WTC11 (cell line): ENCODE measurements at regions not wholly inside any gene's neighbourhood (a gene's known extent, or its start where the extent isn't known, plus 50 kb on each side); places are given as distances from the start of the nearest gene placed in this dataset.

Source experiments
- CBFB ChIP-seq: sonication (generic); formaldehyde crosslinking; IDR thresholded peaks from 2 replicates; pipeline ENCODE4 v1.8.1; 2022; ENCODE audit warnings: mild to moderate bottlenecking, low read depth, missing genetic modification reagents
- CREM ChIP-seq: sonication (generic); formaldehyde crosslinking; IDR thresholded peaks from 2 replicates; pipeline ENCODE4 v1.8.1; 2022; ENCODE audit warnings: mild to moderate bottlenecking, missing genetic modification reagents, moderate library complexity
- CTCF ChIP-seq: fragments of 200-600 bp; IDR thresholded peaks from 2 replicates; pipeline ENCODE4 v1.8.0; 2022; ENCODE audit warnings: antibody characterized with exemption
- ELF4 ChIP-seq: sonication (generic); formaldehyde crosslinking; IDR thresholded peaks from 2 replicates; pipeline ENCODE4 v1.8.1; 2022; ENCODE audit warnings: low read depth, mild to moderate bottlenecking, moderate library complexity, missing genetic modification reagents
- NFE2L1 ChIP-seq: sonication (generic); formaldehyde crosslinking; IDR thresholded peaks from 2 replicates; pipeline ENCODE4 v1.8.1; 2023; ENCODE audit warnings: missing genetic modification reagents
- RORB ChIP-seq: fragments of 250-450 bp; sonication (Bioruptor Pico); IDR thresholded peaks from 2 replicates; pipeline ENCODE4 v1.9.0; 2021; ENCODE audit warnings: mild to moderate bottlenecking
- TCF7 ChIP-seq: sonication (generic); formaldehyde crosslinking; IDR thresholded peaks from 2 replicates; pipeline ENCODE4 v1.8.0; 2022; ENCODE audit warnings: mild to moderate bottlenecking, low read depth, missing genetic modification reagents, moderate library complexity
- TF ChIP-seq, protein P1 (sequence below): sonication (generic); formaldehyde crosslinking; IDR thresholded peaks from 2 replicates; pipeline ENCODE4 v1.8.1; 2022; ENCODE audit warnings: low read depth, missing genetic modification reagents, borderline replicate concordance
- TF ChIP-seq, protein P2 (sequence below): sonication (generic); formaldehyde crosslinking; IDR thresholded peaks from 2 replicates; pipeline ENCODE4 v1.8.1; 2023; ENCODE audit warnings: mild to moderate bottlenecking, moderate library complexity, missing genetic modification reagents
- TF ChIP-seq, protein P3 (sequence below): sonication (generic); formaldehyde crosslinking; IDR thresholded peaks from 2 replicates; pipeline ENCODE4 v1.8.0; 2022; ENCODE audit warnings: mild to moderate bottlenecking, missing genetic modification reagents

- TF ChIP-seq, protein P1, sequence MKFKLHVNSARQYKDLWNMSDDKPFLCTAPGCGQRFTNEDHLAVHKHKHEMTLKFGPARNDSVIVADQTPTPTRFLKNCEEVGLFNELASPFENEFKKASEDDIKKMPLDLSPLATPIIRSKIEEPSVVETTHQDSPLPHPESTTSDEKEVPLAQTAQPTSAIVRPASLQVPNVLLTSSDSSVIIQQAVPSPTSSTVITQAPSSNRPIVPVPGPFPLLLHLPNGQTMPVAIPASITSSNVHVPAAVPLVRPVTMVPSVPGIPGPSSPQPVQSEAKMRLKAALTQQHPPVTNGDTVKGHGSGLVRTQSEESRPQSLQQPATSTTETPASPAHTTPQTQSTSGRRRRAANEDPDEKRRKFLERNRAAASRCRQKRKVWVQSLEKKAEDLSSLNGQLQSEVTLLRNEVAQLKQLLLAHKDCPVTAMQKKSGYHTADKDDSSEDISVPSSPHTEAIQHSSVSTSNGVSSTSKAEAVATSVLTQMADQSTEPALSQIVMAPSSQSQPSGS (CRISPR knock-in tag) = no peak
- TF ChIP-seq, protein P2, sequence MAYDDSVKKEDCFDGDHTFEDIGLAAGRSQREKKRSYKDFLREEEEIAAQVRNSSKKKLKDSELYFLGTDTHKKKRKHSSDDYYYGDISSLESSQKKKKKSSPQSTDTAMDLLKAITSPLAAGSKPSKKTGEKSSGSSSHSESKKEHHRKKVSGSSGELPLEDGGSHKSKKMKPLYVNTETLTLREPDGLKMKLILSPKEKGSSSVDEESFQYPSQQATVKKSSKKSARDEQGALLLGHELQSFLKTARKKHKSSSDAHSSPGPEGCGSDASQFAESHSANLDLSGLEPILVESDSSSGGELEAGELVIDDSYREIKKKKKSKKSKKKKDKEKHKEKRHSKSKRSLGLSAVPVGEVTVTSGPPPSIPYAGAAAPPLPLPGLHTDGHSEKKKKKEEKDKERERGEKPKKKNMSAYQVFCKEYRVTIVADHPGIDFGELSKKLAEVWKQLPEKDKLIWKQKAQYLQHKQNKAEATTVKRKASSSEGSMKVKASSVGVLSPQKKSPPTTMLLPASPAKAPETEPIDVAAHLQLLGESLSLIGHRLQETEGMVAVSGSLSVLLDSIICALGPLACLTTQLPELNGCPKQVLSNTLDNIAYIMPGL (CRISPR knock-in tag) = no peak
- no peak for TF ChIP-seq NFE2L1 (CRISPR knock-in tag)
- TF ChIP-seq RORB (CRISPR knock-in tag) = no peak
- TF ChIP-seq TCF7 (CRISPR knock-in tag) = no peak
- TF ChIP-seq, protein P3, sequence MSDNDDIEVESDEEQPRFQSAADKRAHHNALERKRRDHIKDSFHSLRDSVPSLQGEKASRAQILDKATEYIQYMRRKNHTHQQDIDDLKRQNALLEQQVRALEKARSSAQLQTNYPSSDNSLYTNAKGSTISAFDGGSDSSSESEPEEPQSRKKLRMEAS = no peak
- no peak for TF ChIP-seq CBFB (CRISPR knock-in tag)
- no peak for TF ChIP-seq CTCF
- no peak for TF ChIP-seq CREM (CRISPR knock-in tag)
- TF ChIP-seq ELF4 (CRISPR knock-in tag) = no peak
These were observed 230.5 kb downstream of the ATPSCKMT start for GRCh38 chr5:10019236-10019635.
